HEK293T (cell line): ENCODE measurements at regions not wholly inside any gene's neighbourhood (a gene's known extent, or its start where the extent isn't known, plus 50 kb on each side); places are given as distances from the start of the nearest gene placed in this dataset.

Experiments
- CTCF ChIA-PET: fragments of 350-600 bp; formaldehyde crosslinking; extraction: SDS; loops from one replicate; lab custom pipeline; 2021; ENCODE audit warnings: antibody characterized with exemption, inconsistent platforms; lab: Yijun Ruan, JAX
- POLR2A ChIA-PET: fragments of 350-600 bp; formaldehyde crosslinking; extraction: SDS; loops from one replicate; lab custom pipeline; 2020; ENCODE audit warnings: antibody characterized with exemption, inconsistent platforms; lab: Yijun Ruan, JAX
- DNase-seq: peaks from one replicate; pipeline ENCODE4 v3.0.0; 2012; ENCODE audit warnings: mixed read lengths; ENCODE audit errors: extremely low spot score
- ELF4 ChIP-seq: fragments of 450-650 bp; IDR thresholded peaks from 2 replicates; pipeline ENCODE4 v1.6.1; 2017; ENCODE audit warnings: antibody characterized with exemption
- TARDBP ChIP-seq: fragments of 450-650 bp; IDR thresholded peaks from 2 replicates; pipeline ENCODE4 v1.6.1; 2016
- ZNF384 ChIP-seq: fragments of 450-650 bp; IDR thresholded peaks from 2 replicates; pipeline ENCODE4 v1.6.1; 2016
- TF ChIP-seq, protein P1 (sequence below): fragments of 450-650 bp; IDR thresholded peaks from 2 replicates; pipeline ENCODE4 v1.6.1; 2016

DNA sequence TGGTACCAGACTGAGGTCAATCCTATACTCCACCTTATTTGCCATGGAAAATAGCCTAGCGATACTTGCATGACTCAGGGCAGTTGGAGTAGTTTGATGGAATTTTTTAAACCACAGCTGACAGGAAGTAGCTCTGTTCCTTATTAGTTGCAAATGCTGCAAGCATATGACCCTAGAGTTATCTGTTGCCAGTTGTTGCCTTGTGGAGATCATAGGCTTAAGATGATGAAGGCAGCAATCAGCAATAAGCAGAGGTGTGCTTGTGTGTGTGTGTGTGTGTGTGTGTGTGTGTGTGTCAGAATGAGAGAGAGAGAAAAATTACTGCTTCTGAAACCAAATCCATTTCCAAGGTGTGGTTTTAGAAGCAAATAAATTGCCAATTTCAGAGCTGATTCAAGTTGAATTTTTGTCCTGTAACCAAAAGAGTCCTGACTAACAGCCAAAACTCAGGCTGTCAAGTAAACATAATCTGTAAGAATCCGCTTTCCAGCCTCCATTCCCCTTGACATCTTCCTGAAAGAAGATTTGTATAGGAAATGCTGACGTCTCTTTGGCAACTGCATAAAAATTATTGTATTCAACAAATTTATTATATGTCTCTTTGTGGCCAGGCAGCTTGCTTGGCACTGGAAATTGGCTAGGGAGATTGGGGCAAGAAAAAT lies 141.2 kb downstream of the SERPINI1 start:
- CTCF ChIA-PET, result no interaction called here
- TF ChIP-seq ELF4 (no peak), ZNF384 (no peak), TARDBP (no peak)
- TF ChIP-seq, protein P1, sequence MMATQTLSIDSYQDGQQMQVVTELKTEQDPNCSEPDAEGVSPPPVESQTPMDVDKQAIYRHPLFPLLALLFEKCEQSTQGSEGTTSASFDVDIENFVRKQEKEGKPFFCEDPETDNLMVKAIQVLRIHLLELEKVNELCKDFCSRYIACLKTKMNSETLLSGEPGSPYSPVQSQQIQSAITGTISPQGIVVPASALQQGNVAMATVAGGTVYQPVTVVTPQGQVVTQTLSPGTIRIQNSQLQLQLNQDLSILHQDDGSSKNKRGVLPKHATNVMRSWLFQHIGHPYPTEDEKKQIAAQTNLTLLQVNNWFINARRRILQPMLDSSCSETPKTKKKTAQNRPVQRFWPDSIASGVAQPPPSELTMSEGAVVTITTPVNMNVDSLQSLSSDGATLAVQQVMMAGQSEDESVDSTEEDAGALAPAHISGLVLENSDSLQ, result no peak
- no peak for DNase-seq
- POLR2A ChIA-PET, result no interaction called here
